HG03045 (cell line): ENCODE measurements at regions not wholly inside any gene's neighbourhood (a gene's known extent, or its start where the extent isn't known, plus 50 kb on each side); places are given as distances from the start of the nearest gene placed in this dataset.

Experiments
- ATAC-seq: cut with Tn5 transposase; IDR thresholded peaks from one replicate; pipeline ENCODE4 v1.9.1; 2021; ENCODE audit warnings: mild to moderate bottlenecking, moderate library complexity; ENCODE audit not compliant: unreplicated experiment

- ATAC-seq, result no peak
Measured at GRCh38 chr15:95948411-95948810, 382.1 kb upstream of the NR2F2 start.

- ATAC-seq, result no peak
Measured at GRCh38 chr15:95953032-95953431, 377.5 kb upstream of the NR2F2 start.

GRCh38 chr15:95957861-95958260 is 372.6 kb upstream of the NR2F2 start:
- ATAC-seq, result no peak

- no peak for ATAC-seq
Measured at GRCh38 chr15:95958382-95958781, 372.1 kb upstream of the NR2F2 start.

- ATAC-seq, result no peak
Measured at GRCh38 chr15:95968856-95969255, 361.6 kb upstream of the NR2F2 start.

- no peak for ATAC-seq
Measured at GRCh38 chr15:95970326-95970725, 360.2 kb upstream of the NR2F2 start.

GRCh38 chr15:95972041-95972553 is 358.4 kb upstream of the NR2F2 start:
- ATAC-seq, result no peak

GRCh38 chr15:95972812-95973211 is 357.7 kb upstream of the NR2F2 start:
- ATAC-seq, result no peak

GRCh38 chr15:95973566-95974256 is 356.8 kb upstream of the NR2F2 start:
- peak; percentile 59 for ATAC-seq

- ATAC-seq, result peak; percentile 77
Measured at GRCh38 chr15:95975212-95975611, 355.3 kb upstream of the NR2F2 start.

GRCh38 chr15:95979286-95979685 is 351.2 kb upstream of the NR2F2 start:
- no peak for ATAC-seq

- ATAC-seq, result no peak
Measured at GRCh38 chr15:95981209-95981608, 349.3 kb upstream of the NR2F2 start.

- no peak for ATAC-seq
Measured at GRCh38 chr15:95987299-95987698, 343.2 kb upstream of the NR2F2 start.

GRCh38 chr15:95987886-95988573 is 342.5 kb upstream of the NR2F2 start:
- ATAC-seq, result no peak

- ATAC-seq, result no peak
Measured at GRCh38 chr15:95988574-95988887, 342.0 kb upstream of the NR2F2 start.

- ATAC-seq, result no peak
Measured at GRCh38 chr15:95989392-95989791, 341.1 kb upstream of the NR2F2 start.

GRCh38 chr15:95990833-95991232 is 339.7 kb upstream of the NR2F2 start:
- ATAC-seq, result no peak

- no peak for ATAC-seq
Measured at GRCh38 chr15:95994418-95994817, 336.1 kb upstream of the NR2F2 start.

GRCh38 chr15:95995375-95996168 is 334.9 kb upstream of the NR2F2 start:
- ATAC-seq, result no peak

- no peak for ATAC-seq
Measured at GRCh38 chr15:95996494-95996893, 334.0 kb upstream of the NR2F2 start.

GRCh38 chr15:95998935-95999334 is 331.6 kb upstream of the NR2F2 start:
- no peak for ATAC-seq
